Neuron (in vitro differentiated cells): ENCODE measurements at regions not wholly inside any gene's neighbourhood (a gene's known extent, or its start where the extent isn't known, plus 50 kb on each side); places are given as distances from the start of the nearest gene placed in this dataset.
"Not testable (repeated sequence)": the region's sequence is repeated elsewhere in the genome, so short reads cannot be mapped to it uniquely, and the experiment has no call there.

ENCODE experiments used
- H2AFZ ChIP-seq: one replicate; pipeline ENCODE4 v1.6.1; 2013; ENCODE audit warnings: low read depth, mild to moderate bottlenecking, inconsistent platforms, low read length, moderate library complexity
- H3K27me3 ChIP-seq: one replicate; pipeline ENCODE4 v1.6.1; 2013; ENCODE audit warnings: low read length; ENCODE audit not compliant: insufficient read depth
- H3K36me3 ChIP-seq: one replicate; pipeline ENCODE4 v1.6.1; 2013; ENCODE audit warnings: low read length; ENCODE audit not compliant: insufficient read depth
- H3K4me1 ChIP-seq: one replicate; pipeline ENCODE4 v1.6.1; 2013; ENCODE audit warnings: low read length; ENCODE audit not compliant: insufficient read depth
- H3K4me3 ChIP-seq: 2 replicates; pipeline ENCODE4 v1.5.1; 2013; ENCODE audit warnings: mild to moderate bottlenecking, low read length, moderate library complexity
- H3K9me3 ChIP-seq: one replicate; pipeline ENCODE4 v1.6.1; 2013; ENCODE audit warnings: low read length

- no peak overlapping the region for H3K4me3 ChIP-seq
- no peaks in the 10 kb centered on the region for H3K27me3 ChIP-seq
- H3K36me3 ChIP-seq: no peaks in the 10 kb centered on the region
- no peak overlapping the region for H2AFZ ChIP-seq
- no peaks in the 10 kb centered on the region for H3K9me3 ChIP-seq
- H3K4me1 ChIP-seq: peaks cover 5% of the 10 kb centered on the region
Observed at GRCh38 chr2:147013696-147014392, 831.0 kb upstream of the ACVR2A start.

DNA sequence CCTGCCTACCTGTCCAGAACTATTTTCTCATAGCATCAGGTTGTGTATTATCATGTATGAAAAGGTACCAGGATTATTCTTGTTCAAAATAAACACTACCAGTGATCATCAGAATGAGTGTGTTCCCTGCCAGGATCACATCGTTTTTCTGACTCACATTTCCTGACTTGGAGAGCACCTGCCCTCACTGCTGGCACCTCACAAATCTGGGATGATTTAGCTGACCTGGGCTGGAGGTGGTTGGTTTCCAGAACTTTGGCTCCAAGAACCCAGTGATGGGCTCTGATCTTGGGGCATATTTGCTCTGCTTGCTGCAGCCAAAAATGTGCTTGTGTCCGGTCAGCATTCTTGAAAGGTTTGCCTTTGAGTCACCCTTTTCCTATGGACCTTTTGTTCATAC, 836.3 kb upstream of the ACVR2A start:
- H3K9me3 ChIP-seq: no peaks in the 10 kb centered on the region
- peaks cover 5% of the 10 kb centered on the region for H3K4me1 ChIP-seq
- H3K27me3 ChIP-seq: no peaks in the 10 kb centered on the region
- no peak overlapping the region for H3K4me3 ChIP-seq
- no peak overlapping the region for H2AFZ ChIP-seq
- no peaks in the 10 kb centered on the region for H3K36me3 ChIP-seq

DNA sequence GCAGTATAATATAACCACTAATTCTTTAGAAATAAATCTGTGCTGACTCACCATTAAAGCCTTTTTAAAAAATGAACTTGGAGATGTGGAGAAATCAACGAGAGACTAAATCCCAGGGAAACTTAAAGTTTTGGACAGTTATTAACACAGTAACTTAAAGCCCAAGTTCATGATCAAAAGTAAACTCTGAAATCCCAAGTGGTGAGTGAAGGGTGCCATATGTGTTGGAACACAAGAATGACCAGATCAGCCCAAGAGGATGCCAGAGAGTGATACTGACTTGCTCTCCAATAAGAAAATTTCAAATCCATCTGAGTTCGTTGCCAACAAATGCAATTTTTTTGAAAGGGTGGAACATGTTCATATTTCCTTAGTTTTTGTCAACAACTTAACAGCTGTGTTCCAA, 838.1 kb upstream of the ACVR2A start:
- Histone ChIP-seq H3K36me3 (no peaks in the 10 kb centered on the region), H3K9me3 (no peaks in the 10 kb centered on the region), H3K4me3 (no peak overlapping the region), H2AFZ (no peak overlapping the region), H3K27me3 (no peaks in the 10 kb centered on the region), H3K4me1 (peaks cover 7% of the 10 kb centered on the region)

DNA sequence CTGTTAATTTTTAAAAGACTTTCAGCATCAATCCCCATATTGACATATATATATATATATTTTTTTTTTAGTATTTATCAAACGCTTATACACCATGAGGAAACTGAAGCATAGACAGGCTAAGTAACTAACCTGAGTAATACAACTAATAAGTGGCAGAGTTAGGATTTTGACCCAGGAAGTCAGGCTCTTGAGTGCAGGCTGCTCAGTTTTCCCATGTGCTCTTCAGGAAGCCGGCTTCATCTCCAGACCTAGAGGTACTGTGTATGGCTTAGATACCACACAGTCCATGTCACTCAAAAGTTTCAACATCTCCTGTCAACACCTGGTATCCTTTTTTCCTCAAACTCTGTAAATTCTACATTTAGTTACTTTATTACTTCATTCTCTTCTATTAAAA, 841.7 kb upstream of the ACVR2A start:
- H3K27me3 ChIP-seq: no peaks in the 10 kb centered on the region
- H2AFZ ChIP-seq: no peak overlapping the region
- no peaks in the 10 kb centered on the region for H3K36me3 ChIP-seq
- H3K9me3 ChIP-seq: no peaks in the 10 kb centered on the region
- H3K4me3 ChIP-seq: no peak overlapping the region
- H3K4me1 ChIP-seq: peaks cover 7% of the 10 kb centered on the region

DNA sequence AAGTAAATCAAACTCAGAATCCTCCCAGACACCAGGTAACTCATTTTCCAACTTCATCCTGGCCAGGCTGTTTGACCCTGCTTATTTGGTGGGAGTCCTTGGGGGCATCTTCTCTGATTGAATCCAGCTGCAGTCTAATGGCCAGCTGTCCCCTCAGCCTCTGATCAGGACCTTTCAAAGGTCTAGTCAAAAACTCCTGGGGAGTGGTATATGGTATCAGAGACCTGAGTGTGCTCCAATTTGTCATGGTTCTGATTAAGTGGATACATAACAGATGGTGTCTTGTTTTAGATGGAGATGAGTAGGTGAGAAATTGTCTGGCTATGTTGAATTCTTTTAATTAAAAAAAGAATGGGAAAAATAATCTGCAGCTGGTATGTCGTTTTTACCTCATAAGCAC, 842.6 kb upstream of the ACVR2A start:
- Histone ChIP-seq H3K4me1 (peaks cover 9% of the 10 kb centered on the region), H3K9me3 (no peaks in the 10 kb centered on the region), H3K27me3 (no peaks in the 10 kb centered on the region), H3K4me3 (no peak overlapping the region), H3K36me3 (no peaks in the 10 kb centered on the region), H2AFZ (no peak overlapping the region)

- Histone ChIP-seq H3K9me3 (no peaks in the 10 kb centered on the region), H2AFZ (no peak overlapping the region), H3K4me3 (no peak overlapping the region), H3K27me3 (no peaks in the 10 kb centered on the region), H3K36me3 (no peaks in the 10 kb centered on the region), H3K4me1 (peaks cover 9% of the 10 kb centered on the region)
Observed at GRCh38 chr2:147001061-147001460, 843.8 kb upstream of the ACVR2A start.

DNA sequence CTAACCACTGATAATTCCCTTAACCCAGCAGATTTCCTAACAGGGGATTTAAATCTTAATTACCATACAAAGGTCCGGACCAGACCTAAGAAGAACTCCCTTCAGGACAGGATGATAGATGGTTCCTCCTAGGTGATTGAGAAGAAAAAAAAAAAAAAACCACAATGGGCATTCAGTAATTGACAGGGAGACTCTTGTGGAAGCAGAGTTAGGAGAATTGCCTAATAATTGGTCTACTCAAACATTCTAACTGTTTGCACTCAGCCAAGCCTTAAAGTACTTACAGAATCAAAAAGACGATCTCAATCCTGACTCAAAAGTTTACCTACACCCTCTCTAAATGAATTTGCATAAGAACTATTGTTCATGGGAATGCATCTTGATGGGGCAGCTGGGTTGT, 844.7 kb upstream of the ACVR2A start:
- not testable (repeated sequence) for H3K9me3 ChIP-seq, H3K4me1 ChIP-seq, H2AFZ ChIP-seq, H3K4me3 ChIP-seq, H3K36me3 ChIP-seq, H3K27me3 ChIP-seq

DNA sequence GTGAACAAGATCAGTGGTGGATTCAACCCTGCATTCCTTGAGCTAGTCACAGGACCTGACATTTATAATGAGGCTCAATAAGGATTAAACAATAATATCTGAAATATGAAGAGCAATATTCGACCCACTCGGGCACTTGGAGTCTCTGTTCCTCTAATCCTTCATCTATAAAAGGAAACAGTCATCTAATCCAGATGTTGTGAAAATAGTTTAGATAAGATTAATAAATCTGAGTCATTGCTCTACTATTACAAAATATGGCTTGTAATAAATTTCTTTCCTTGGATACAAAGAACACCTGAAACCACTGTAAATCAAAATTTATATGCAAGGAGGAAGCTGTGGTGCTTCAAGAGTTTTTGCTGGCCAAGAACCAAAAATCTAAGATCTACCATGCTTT, 846.9 kb upstream of the ACVR2A start:
- H3K9me3 ChIP-seq: no peaks in the 10 kb centered on the region
- no peak overlapping the region for H3K4me3 ChIP-seq
- peaks cover 18% of the 10 kb centered on the region for H3K4me1 ChIP-seq
- H2AFZ ChIP-seq: no peak overlapping the region
- no peaks in the 10 kb centered on the region for H3K36me3 ChIP-seq
- H3K27me3 ChIP-seq: no peaks in the 10 kb centered on the region

DNA sequence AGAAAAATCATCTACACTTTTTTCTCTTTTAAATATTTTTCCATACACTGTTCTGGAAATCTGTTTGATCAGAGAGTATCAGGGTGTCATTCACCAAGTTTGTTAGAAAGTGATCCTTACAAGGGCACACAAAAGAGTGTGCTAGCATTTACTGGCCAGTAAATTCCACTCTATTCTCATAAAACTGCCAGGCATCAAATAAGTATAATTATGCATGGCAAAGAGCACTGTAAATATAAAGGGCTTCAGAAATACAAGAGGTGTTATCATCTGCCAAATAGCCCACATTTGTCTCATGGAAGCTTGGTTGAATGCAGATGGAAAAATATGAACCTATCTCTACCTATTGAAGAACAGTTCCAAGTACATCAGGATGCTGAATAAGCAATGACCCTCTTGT, 847.3 kb upstream of the ACVR2A start:
- Histone ChIP-seq H3K27me3 (no peaks in the 10 kb centered on the region), H2AFZ (no peak overlapping the region), H3K4me1 (peaks cover 16% of the 10 kb centered on the region), H3K36me3 (no peaks in the 10 kb centered on the region), H3K9me3 (no peaks in the 10 kb centered on the region), H3K4me3 (no peak overlapping the region)

- H3K4me1 ChIP-seq: peaks cover 33% of the 10 kb centered on the region
- no peaks in the 10 kb centered on the region for H3K9me3 ChIP-seq
- no peak overlapping the region for H3K4me3 ChIP-seq
- H3K36me3 ChIP-seq: no peaks in the 10 kb centered on the region
- no peaks in the 10 kb centered on the region for H3K27me3 ChIP-seq
- H2AFZ ChIP-seq: no peak overlapping the region
Observed at GRCh38 chr2:146994246-146994645, 850.6 kb upstream of the ACVR2A start.

GRCh38 chr2:146992466-146992865, 852.4 kb upstream of the ACVR2A start:
- H3K36me3 ChIP-seq: no peaks in the 10 kb centered on the region
- peaks cover 36% of the 10 kb centered on the region for H3K4me1 ChIP-seq
- no peaks in the 10 kb centered on the region for H3K9me3 ChIP-seq
- no peaks in the 10 kb centered on the region for H3K27me3 ChIP-seq
- H3K4me3 ChIP-seq: no peak overlapping the region
- no peak overlapping the region for H2AFZ ChIP-seq

DNA sequence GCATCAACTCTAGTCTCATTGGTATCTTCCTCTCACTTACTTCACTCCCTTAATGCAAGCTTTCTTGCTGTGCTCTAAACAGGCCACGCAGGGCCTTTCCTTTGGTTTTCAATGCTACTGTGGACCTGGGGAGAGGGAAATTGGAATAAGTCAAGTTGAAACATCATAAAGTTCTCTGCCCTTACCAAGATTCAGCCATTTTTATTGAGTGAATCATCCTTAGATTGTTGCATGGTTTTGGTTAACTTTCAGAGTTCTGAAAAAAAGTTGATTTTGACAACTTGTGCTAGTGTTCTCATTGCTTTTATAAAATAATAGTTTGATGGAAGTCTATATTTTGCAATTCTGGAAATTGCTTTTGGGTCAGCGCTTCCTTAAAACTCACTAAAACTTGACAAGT, 852.8 kb upstream of the ACVR2A start:
- Histone ChIP-seq H3K4me3 (no peak overlapping the region), H3K36me3 (no peaks in the 10 kb centered on the region), H3K27me3 (no peaks in the 10 kb centered on the region), H3K9me3 (no peaks in the 10 kb centered on the region), H2AFZ (no peak overlapping the region), H3K4me1 (peaks cover 32% of the 10 kb centered on the region)

DNA sequence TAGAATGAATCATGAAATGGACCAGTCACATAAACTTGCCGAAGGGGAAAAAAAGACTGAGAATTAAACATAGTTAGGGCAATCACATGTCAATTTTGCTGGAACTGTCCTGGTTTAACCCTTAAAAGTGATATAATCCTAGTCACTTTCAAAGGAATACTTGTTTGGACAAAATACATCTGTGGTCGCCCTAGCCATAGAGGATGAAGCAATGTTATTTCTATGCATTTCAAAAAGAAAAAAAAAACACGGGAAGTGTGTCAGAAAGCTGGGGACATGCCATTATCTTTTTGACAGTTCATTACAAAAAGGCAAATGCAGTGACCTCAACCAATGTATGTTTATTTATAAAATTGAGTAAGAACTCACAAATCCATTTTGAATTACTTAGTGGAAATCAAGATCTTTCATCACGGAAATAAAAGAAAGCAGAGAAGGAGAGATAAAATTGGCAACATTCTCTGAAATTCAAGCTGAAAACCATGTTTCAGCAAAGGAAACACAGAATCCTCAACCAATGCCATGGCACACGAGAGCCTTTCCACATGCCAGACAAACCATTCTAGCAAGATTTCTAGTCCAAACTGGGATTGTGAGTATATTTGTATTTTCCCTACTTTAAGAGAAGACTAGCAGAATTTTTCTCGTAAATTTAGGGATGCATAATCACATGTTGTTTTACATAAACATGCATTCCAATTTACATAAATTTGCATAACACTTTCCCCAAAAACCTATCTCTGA, 854.3 kb upstream of the ACVR2A start:
- H3K9me3 ChIP-seq: no peaks in the 10 kb centered on the region
- H3K27me3 ChIP-seq: no peaks in the 10 kb centered on the region
- no peaks in the 10 kb centered on the region for H3K36me3 ChIP-seq
- no peak overlapping the region for H3K4me3 ChIP-seq
- H3K4me1 ChIP-seq: peaks cover 36% of the 10 kb centered on the region
- H2AFZ ChIP-seq: no peak overlapping the region

DNA sequence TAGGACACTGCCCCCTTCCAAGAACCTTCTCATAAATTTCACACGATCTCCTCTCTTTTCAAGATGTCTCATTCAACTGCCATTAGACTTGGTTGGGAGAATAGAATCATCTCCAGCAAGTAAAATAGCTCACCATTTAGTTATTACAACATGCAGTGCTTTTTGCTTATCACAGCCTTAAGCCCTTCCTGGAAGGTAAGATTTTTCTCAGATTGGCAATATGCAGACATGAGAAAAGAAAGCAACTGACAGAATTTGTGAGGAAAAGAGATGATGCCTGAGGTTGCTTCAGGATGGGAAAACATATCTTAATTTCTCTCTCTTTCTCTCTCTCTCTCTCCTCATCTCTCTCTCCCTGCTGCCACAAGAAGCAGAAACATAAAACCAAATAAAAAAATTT, 855.1 kb upstream of the ACVR2A start:
- no peak overlapping the region for H2AFZ ChIP-seq
- no peaks in the 10 kb centered on the region for H3K36me3 ChIP-seq
- H3K4me1 ChIP-seq: peaks cover 33% of the 10 kb centered on the region
- H3K9me3 ChIP-seq: no peaks in the 10 kb centered on the region
- no peak overlapping the region for H3K4me3 ChIP-seq
- H3K27me3 ChIP-seq: no peaks in the 10 kb centered on the region
